SK-N-SH (cell line): ENCODE measurements at regions not wholly inside any gene's neighbourhood (a gene's known extent, or its start where the extent isn't known, plus 50 kb on each side); places are given as distances from the start of the nearest gene placed in this dataset.
"Not testable (repeated sequence)": the region's sequence is repeated elsewhere in the genome, so short reads cannot be mapped to it uniquely, and the experiment has no call there.

ENCODE experiments used
- CTCF ChIA-PET: fragments of 300-600, 350-600 bp; formaldehyde crosslinking; extraction: SDS; loops from one replicate; lab custom pipeline; 2021; lab: Yijun Ruan, JAX
- POLR2A ChIA-PET: fragments of 350-600 bp; sonication (Branson Sonifier 250); formaldehyde crosslinking; extraction: SDS; loops from one replicate; lab custom pipeline; 2020; ENCODE audit warnings: antibody characterized with exemption, inconsistent platforms; lab: Yijun Ruan, JAX
- DNase-seq: peaks from one replicate; pipeline ENCODE4 v3.0.0; 2012
- H2AFZ ChIP-seq: fragments of 200-600 bp; sonication (generic); 2 replicates; pipeline ENCODE4 v1.8.1; 2016; ENCODE audit warnings: antibody characterized with exemption, mild to moderate bottlenecking, low read depth
- H3F3A ChIP-seq: fragments of 200-600 bp; sonication (generic); replicated peaks from 2 replicates; pipeline ENCODE3; 2016; ENCODE audit warnings: antibody characterized with exemption, mild to moderate bottlenecking; ENCODE audit not compliant: insufficient read depth
- H3K27ac ChIP-seq, 2 experiments: fragments of 200-500 bp in 1 of 2; fragments of 200-600 bp in 1 of 2; sonication (Bioruptor generic) in 1 of 2; sonication (generic), shearing (Covaris generic) in 1 of 2; 2 replicates each; pipeline versions ENCODE4 v1.5.1 to v1.6.1; 2014 to 2016; ENCODE audit warnings: low read depth in 2 of 2, inconsistent platforms in 1 of 2, low read length in 1 of 2, mild to moderate bottlenecking in 1 of 2, mixed read lengths in 1 of 2
- H3K27me3 ChIP-seq: fragments of 200-600 bp; sonication (generic), shearing (Covaris generic); 2 replicates; pipeline ENCODE4 v1.6.1; 2016; ENCODE audit warnings: mixed run types; ENCODE audit not compliant: insufficient read depth
- H3K36me3 ChIP-seq, 2 experiments: fragments of 200-500 bp in 1 of 2; fragments of 200-600 bp in 1 of 2; sonication (Bioruptor generic) in 1 of 2; sonication (generic) in 1 of 2; replicated peaks in 1 of 2; 2 replicates each; pipeline versions ENCODE3 to v1.5.1; 2014 to 2016; ENCODE audit warnings: low read length in 1 of 2, mild to moderate bottlenecking in 1 of 2; ENCODE audit not compliant: insufficient read depth in 2 of 2, control insufficient read depth in 1 of 2
- H3K4me1 ChIP-seq, 2 experiments: fragments of 200-500 bp in 1 of 2; fragments of 200-600 bp in 1 of 2; sonication (Bioruptor generic) in 1 of 2; sonication (generic), shearing (Covaris generic) in 1 of 2; 2 replicates each; pipeline versions ENCODE4 v1.5.1 to v1.6.1; 2014 to 2016; ENCODE audit warnings: low read depth in 1 of 2, low read length in 1 of 2, mixed run types in 1 of 2; ENCODE audit not compliant: insufficient read depth in 2 of 2, control insufficient read depth in 1 of 2
- H3K4me2 ChIP-seq: fragments of 200-600 bp; sonication (generic), shearing (Covaris generic); 2 replicates; pipeline ENCODE4 v1.6.1; 2017; ENCODE audit warnings: mixed run types
- H3K4me3 ChIP-seq, 2 experiments: fragments of 200-500 bp in 1 of 2; fragments of 200-600 bp in 1 of 2; sonication (Bioruptor generic) in 1 of 2; sonication (generic), shearing (Covaris generic) in 1 of 2; 2 replicates each; pipeline versions ENCODE4 v1.5.1 to v1.8.1; 2014 to 2016; ENCODE audit warnings: low read depth in 2 of 2, inconsistent platforms in 1 of 2, low read length in 1 of 2, mild to moderate bottlenecking in 1 of 2, mixed read lengths in 1 of 2, moderate library complexity in 1 of 2
- H3K79me2 ChIP-seq: fragments of 200-600 bp; sonication (generic); 2 replicates; pipeline ENCODE4 v1.8.1; 2017; ENCODE audit warnings: mild to moderate bottlenecking; ENCODE audit not compliant: insufficient read depth
- H3K9ac ChIP-seq: fragments of 200-600 bp; sonication (generic); 2 replicates; pipeline ENCODE4 v1.6.1; 2017; ENCODE audit warnings: mixed run types
- H3K9me2 ChIP-seq: fragments of 200-600 bp; sonication (generic); 2 replicates; pipeline ENCODE4 v1.6.1; 2017; ENCODE audit warnings: mixed run types
- H3K9me3 ChIP-seq: fragments of 200-600 bp; sonication (generic); 2 replicates; pipeline ENCODE4 v1.6.1; 2017; ENCODE audit warnings: mixed run types, mild to moderate bottlenecking, moderate library complexity
- H4K20me1 ChIP-seq: fragments of 200-600 bp; sonication (generic); 2 replicates; pipeline ENCODE4 v1.6.1; 2017; ENCODE audit warnings: mild to moderate bottlenecking, mixed run types; ENCODE audit not compliant: insufficient read depth
- CHD2 ChIP-seq: fragments of 150-350 bp; IDR thresholded peaks from 2 replicates; pipeline ENCODE4 v1.6.1; 2018; ENCODE audit warnings: low read length; ENCODE audit not compliant: partially characterized antibody
- EP300 ChIP-seq, 2 experiments: IDR thresholded peaks; 2 replicates each; pipeline versions ENCODE4 v1.4.0 to v1.6.1; 2012; ENCODE audit warnings: borderline replicate concordance in 1 of 2, low read depth in 1 of 2, low read length in 1 of 2
- FOSL2 ChIP-seq: IDR thresholded peaks from 2 replicates; pipeline ENCODE4 v1.4.0; 2012; ENCODE audit warnings: low read depth, mild to moderate bottlenecking, moderate library complexity, borderline replicate concordance
- IRF3 ChIP-seq: fragments of 150-350 bp; IDR thresholded peaks from 2 replicates; pipeline ENCODE4 v1.6.1; 2016; ENCODE audit warnings: mild to moderate bottlenecking, low read depth, low read length
- JUND ChIP-seq: IDR thresholded peaks from 2 replicates; pipeline ENCODE4 v1.4.0; 2012
- MAX ChIP-seq: IDR thresholded peaks from 2 replicates; pipeline ENCODE4 v1.4.0; 2012; ENCODE audit warnings: low read depth
- MEF2A ChIP-seq: IDR thresholded peaks from 2 replicates; pipeline ENCODE4 v1.4.0; 2012; ENCODE audit warnings: low read depth, borderline replicate concordance
- MXI1 ChIP-seq: IDR thresholded peaks from 2 replicates; pipeline ENCODE4 v1.6.1; 2012; ENCODE audit warnings: mild to moderate bottlenecking, low read depth, low read length, improper control_type of control experiment
- NFIC ChIP-seq: IDR thresholded peaks from 2 replicates; pipeline ENCODE4 v1.4.0; 2012; ENCODE audit warnings: borderline replicate concordance
- NRF1 ChIP-seq: IDR thresholded peaks from 2 replicates; pipeline ENCODE4 v1.6.1; 2012; ENCODE audit warnings: low read depth, mild to moderate bottlenecking, low read length
- PBX3 ChIP-seq: IDR thresholded peaks from 2 replicates; pipeline ENCODE4; 2012
- RAD21 ChIP-seq: IDR thresholded peaks from 2 replicates; pipeline ENCODE4 v1.6.1; 2012; ENCODE audit warnings: mild to moderate bottlenecking, low read length
- RCOR1 ChIP-seq: fragments of 150-350 bp; IDR thresholded peaks from 2 replicates; pipeline ENCODE4 v1.6.1; 2017; ENCODE audit warnings: antibody characterized with exemption, low read length
- SIN3A ChIP-seq: IDR thresholded peaks from 2 replicates; pipeline ENCODE4 v1.6.1; 2012; ENCODE audit warnings: low read depth, mild to moderate bottlenecking, low read length, moderate library complexity, borderline replicate concordance
- SMC3 ChIP-seq: IDR thresholded peaks from 2 replicates; pipeline ENCODE4 v1.6.1; 2012; ENCODE audit warnings: low read depth, low read length, improper control_type of control experiment
- TCF12 ChIP-seq: IDR thresholded peaks from 2 replicates; pipeline ENCODE4 v1.4.0; 2012
- ZBTB33 ChIP-seq: IDR thresholded peaks from 2 replicates; pipeline ENCODE4 v1.4.0; 2012; ENCODE audit warnings: low read depth, borderline replicate concordance
- WGBS: methylation state at CpG from one replicate; pipeline ENCODE4 v1.1.6; 2017; ENCODE audit warnings: low lambda C conversion rate; 5-methylcytosine and 5-hydroxymethylcytosine counted together

- H3K4me2 ChIP-seq = no peak overlapping the region
- H3K27ac ChIP-seq = no peak overlapping the region
- H3K9me2 ChIP-seq = no peaks in the 10 kb centered on the region
- H3F3A ChIP-seq = no peaks in the 10 kb centered on the region
- H3K27me3 ChIP-seq = no peaks in the 10 kb centered on the region
- ChIA-PET CTCF (interaction anchor here (1.5 kb wide), 1 partner anchor 14 kb away, joined by 5 read pairs; no protein-coding TSS in a partner anchor), POLR2A (no interaction called here)
- H3K9ac ChIP-seq = no peak overlapping the region
- no peaks in the 10 kb centered on the region for H3K9me3 ChIP-seq
- TF ChIP-seq MXI1 (no peak), SIN3A (no peak), TCF12 (no peak), RAD21 (no peak), NFIC (no peak), CHD2 (no peak), EP300 (IDR thresholded peaks at IDR 0.05; ENCODE audit: borderline replicate concordance in 1 of 2, low read depth in 1 of 2, low read length in 1 of 2) (no peak), PBX3 (no peak), MEF2A (no peak), NRF1 (no peak), FOSL2 (no peak), JUND (no peak)
- DNase-seq = no peak
- H3K4me1 ChIP-seq = no peaks in the 10 kb centered on the region; a peak in 1 of 4 replicates
- H4K20me1 ChIP-seq = no peaks in the 10 kb centered on the region
- WGBS = 35% methylated on average over 2 of the region's 2 CpGs
- H2AFZ ChIP-seq = no peak overlapping the region
- no peaks in the 10 kb centered on the region for H3K36me3 ChIP-seq
- no peak overlapping the region for H3K4me3 ChIP-seq
- H3K79me2 ChIP-seq = no peaks in the 10 kb centered on the region
Measured at GRCh38 chr2:59167514-59167913, 926.4 kb upstream of the FANCL start.

GRCh38 chr2:59157908-59158307, 916.8 kb upstream of the FANCL start:
- H3F3A ChIP-seq, H4K20me1 ChIP-seq, H3K4me1 ChIP-seq, DNase-seq, H3K4me3 ChIP-seq, POLR2A ChIA-PET, H3K27me3 ChIP-seq, H3K9ac ChIP-seq, H3K9me3 ChIP-seq, H3K79me2 ChIP-seq, H3K9me2 ChIP-seq, H3K36me3 ChIP-seq, H3K4me2 ChIP-seq, H2AFZ ChIP-seq, CTCF ChIA-PET, H3K27ac ChIP-seq: not testable (repeated sequence)
- whole genome bisulfite sequencing = 11% methylated on average over 1 of the region's 1 CpG

GRCh38 chr2:59151805-59152204, 910.7 kb upstream of the FANCL start:
- Histone ChIP-seq H3K27me3 (no peaks in the 10 kb centered on the region), H3K4me1 (no peaks in the 10 kb centered on the region), H2AFZ (no peak overlapping the region), H3K79me2 (no peaks in the 10 kb centered on the region), H3K9ac (no peak overlapping the region), H3K9me2 (no peaks in the 10 kb centered on the region), H3F3A (no peaks in the 10 kb centered on the region), H3K4me2 (no peak overlapping the region), H3K36me3 (no peaks in the 10 kb centered on the region), H3K27ac (no peak overlapping the region), H4K20me1 (no peaks in the 10 kb centered on the region), H3K9me3 (no peaks in the 10 kb centered on the region), H3K4me3 (no peak overlapping the region)
- POLR2A ChIA-PET = no interaction called here
- 76% methylated on average over 3 of the region's 3 CpGs for WGBS
- CTCF ChIA-PET = interaction anchor here (1.0 kb wide), 1 partner anchor 390 kb away, joined by 3 read pairs; no protein-coding TSS in a partner anchor
- DNase-seq = no peak
- TF ChIP-seq ZBTB33 = no peak
- no peak for TF ChIP-seq TCF12
- no peak for TF ChIP-seq CHD2
- no peak for TF ChIP-seq RCOR1
- no peak for TF ChIP-seq SMC3
- TF ChIP-seq MAX = no peak
- TF ChIP-seq IRF3 = no peak
